HepG2 (cell line): ENCODE measurements at regions not wholly inside any gene's neighbourhood (a gene's known extent, or its start where the extent isn't known, plus 50 kb on each side); places are given as distances from the start of the nearest gene placed in this dataset.

ENCODE experiments used
- MIER3 ChIP-seq: IDR thresholded peaks from 2 replicates; pipeline ENCODE4 v1.6.1; 2016; ENCODE audit warnings: missing compliant biosample characterization, borderline replicate concordance
- RORA ChIP-seq: sonication (generic); formaldehyde crosslinking; IDR thresholded peaks from 2 replicates; pipeline ENCODE4 v1.5.0; 2020; ENCODE audit warnings: mild to moderate bottlenecking, missing genetic modification reagents, moderate library complexity
- TOE1 ChIP-seq: sonication (generic); formaldehyde crosslinking; IDR thresholded peaks from 2 replicates; pipeline ENCODE4 v1.4.0; 2020; ENCODE audit warnings: mild to moderate bottlenecking, missing genetic modification reagents
- XRCC5 ChIP-seq: fragments of 200-400 bp; formaldehyde crosslinking; optimal IDR thresholded peaks from 2 replicates; pipeline ENCODE3; 2017; ENCODE audit warnings: mild to moderate bottlenecking, low read length
- ZNF614 ChIP-seq: IDR thresholded peaks from 2 replicates; pipeline ENCODE4 v1.6.1; 2018; ENCODE audit warnings: missing biosample characterization, missing genetic modification reagents, inconsistent platforms, borderline replicate concordance
- ZNF629 ChIP-seq: sonication (generic); formaldehyde crosslinking; conservative IDR thresholded peaks from 2 replicates; pipeline ENCODE4 v1.5.0; 2020; ENCODE audit warnings: missing genetic modification reagents
- ZNF644 ChIP-seq: IDR thresholded peaks from 2 replicates; pipeline ENCODE4 v1.6.1; 2016; ENCODE audit warnings: low read depth
- TF ChIP-seq, protein P1 (sequence below): IDR thresholded peaks from 2 replicates; pipeline ENCODE4 v1.6.1; 2016
- TF ChIP-seq, protein P2 (sequence below): sonication (generic); formaldehyde crosslinking; IDR thresholded peaks from 2 replicates; pipeline ENCODE4 v1.5.1; 2020; ENCODE audit warnings: missing genetic modification reagents, mild to moderate bottlenecking, borderline replicate concordance
- TF ChIP-seq, protein P3 (sequence below): IDR thresholded peaks from 2 replicates; pipeline ENCODE4 v1.6.1; 2016; ENCODE audit warnings: missing compliant biosample characterization, missing genetic modification reagents, borderline replicate concordance

DNA sequence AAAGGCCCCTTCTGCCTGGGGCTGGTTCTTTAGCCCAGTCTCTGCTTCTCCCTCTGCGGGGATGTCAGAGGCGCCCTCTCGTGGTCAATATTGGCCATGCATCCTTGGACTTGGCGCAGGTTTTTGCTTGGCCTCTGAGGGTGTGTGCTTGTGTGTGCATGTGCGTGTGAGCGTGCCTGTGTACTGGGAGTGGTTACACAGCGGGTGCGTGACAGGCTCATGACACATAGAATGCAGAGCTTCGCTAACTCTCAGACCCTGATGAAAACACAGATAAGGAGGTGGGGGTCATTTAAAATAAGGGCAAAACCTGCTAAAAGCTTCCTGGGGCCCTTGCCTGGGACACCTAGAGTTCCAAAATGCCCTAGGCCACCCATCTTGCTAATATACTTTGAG is 160.9 kb downstream of the SMAD6 start (continued):
- TF ChIP-seq, protein P1, sequence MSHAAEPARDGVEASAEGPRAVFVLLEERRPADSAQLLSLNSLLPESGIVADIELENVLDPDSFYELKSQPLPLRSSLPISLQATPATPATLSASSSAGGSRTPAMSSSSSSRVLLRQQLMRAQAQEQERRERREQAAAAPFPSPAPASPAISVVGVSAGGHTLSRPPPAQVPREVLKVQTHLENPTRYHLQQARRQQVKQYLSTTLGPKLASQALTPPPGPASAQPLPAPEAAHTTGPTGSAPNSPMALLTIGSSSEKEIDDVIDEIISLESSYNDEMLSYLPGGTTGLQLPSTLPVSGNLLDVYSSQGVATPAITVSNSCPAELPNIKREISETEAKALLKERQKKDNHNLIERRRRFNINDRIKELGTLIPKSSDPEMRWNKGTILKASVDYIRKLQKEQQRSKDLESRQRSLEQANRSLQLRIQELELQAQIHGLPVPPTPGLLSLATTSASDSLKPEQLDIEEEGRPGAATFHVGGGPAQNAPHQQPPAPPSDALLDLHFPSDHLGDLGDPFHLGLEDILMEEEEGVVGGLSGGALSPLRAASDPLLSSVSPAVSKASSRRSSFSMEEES (CRISPR knock-in tag): no peak
- TF ChIP-seq, protein P2, sequence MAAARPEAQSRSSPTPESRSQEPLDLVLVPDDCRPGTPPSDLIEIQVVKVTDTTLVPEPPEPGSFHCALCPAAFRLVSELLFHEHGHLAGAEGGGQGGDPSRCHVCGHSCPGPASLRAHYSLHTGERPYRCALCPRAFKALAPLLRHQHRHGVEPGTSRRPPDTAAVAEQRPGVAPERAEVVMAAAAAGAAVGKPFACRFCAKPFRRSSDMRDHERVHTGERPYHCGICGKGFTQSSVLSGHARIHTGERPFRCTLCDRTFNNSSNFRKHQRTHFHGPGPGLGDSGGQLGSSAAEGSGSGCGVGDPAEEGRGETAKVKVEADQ (CRISPR knock-in tag): no peak
- TF ChIP-seq RORA (CRISPR knock-in tag): no peak
- TF ChIP-seq XRCC5: peak; percentile 70
- TF ChIP-seq, protein P3, sequence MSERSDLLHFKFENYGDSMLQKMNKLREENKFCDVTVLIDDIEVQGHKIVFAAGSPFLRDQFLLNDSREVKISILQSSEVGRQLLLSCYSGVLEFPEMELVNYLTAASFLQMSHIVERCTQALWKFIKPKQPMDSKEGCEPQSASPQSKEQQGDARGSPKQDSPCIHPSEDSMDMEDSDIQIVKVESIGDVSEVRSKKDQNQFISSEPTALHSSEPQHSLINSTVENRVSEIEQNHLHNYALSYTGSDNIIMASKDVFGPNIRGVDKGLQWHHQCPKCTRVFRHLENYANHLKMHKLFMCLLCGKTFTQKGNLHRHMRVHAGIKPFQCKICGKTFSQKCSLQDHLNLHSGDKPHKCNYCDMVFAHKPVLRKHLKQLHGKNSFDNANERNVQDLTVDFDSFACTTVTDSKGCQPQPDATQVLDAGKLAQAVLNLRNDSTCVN (CRISPR knock-in tag): no peak
- no peak; the same call in 1 of the 2 replicates for TF ChIP-seq ZNF614
- no peak for TF ChIP-seq MIER3 (CRISPR knock-in tag)
- no peak for TF ChIP-seq TOE1 (CRISPR knock-in tag)
- TF ChIP-seq ZNF644 (CRISPR knock-in tag): no peak
- TF ChIP-seq ZNF629 (CRISPR knock-in tag): no peak
